GM19025 (cell line): ENCODE measurements at regions not wholly inside any gene's neighbourhood (a gene's known extent, or its start where the extent isn't known, plus 50 kb on each side); places are given as distances from the start of the nearest gene placed in this dataset.

Experiments
- ATAC-seq: cut with Tn5 transposase; IDR thresholded peaks from one replicate; pipeline ENCODE4 v1.9.1; 2021; ENCODE audit warnings: mild to moderate bottlenecking, low read depth, moderate library complexity; ENCODE audit not compliant: unreplicated experiment

DNA sequence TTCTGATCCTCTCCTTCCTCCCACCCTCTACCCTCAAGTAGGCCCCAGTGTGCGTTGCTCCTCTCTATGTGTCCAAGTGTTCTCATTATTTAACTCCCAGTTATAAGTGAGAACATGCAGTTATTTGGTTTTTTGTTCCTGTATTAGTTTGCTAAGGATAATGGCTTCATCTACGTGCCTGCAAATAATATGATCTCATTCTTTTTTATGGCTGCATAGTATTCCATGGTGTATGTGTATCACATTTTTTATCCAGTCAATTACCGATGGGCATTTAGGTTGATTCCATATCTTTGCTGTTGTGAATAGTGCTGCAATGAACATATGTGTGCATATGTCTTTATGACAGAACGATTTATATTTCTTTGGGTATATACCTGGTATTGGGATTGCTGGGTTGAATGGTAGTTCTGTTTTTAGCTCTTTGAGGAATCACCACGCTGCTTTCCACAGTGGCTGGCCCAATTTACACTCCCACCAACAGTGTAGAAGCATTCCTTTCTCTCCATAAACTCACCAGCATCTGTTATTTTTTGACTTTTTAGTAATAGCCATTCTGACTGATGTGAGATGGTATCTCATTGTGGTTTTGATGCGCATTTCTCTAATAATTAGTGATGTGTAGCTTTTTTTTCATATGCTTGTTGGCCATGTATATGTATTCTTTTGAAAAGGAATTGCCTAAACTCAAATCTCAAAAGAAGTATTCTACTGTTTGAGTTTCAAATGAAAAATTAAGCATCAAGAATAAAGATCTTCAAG, 116.9 kb downstream of the ETS2 start:
- ATAC-seq: no peak

DNA sequence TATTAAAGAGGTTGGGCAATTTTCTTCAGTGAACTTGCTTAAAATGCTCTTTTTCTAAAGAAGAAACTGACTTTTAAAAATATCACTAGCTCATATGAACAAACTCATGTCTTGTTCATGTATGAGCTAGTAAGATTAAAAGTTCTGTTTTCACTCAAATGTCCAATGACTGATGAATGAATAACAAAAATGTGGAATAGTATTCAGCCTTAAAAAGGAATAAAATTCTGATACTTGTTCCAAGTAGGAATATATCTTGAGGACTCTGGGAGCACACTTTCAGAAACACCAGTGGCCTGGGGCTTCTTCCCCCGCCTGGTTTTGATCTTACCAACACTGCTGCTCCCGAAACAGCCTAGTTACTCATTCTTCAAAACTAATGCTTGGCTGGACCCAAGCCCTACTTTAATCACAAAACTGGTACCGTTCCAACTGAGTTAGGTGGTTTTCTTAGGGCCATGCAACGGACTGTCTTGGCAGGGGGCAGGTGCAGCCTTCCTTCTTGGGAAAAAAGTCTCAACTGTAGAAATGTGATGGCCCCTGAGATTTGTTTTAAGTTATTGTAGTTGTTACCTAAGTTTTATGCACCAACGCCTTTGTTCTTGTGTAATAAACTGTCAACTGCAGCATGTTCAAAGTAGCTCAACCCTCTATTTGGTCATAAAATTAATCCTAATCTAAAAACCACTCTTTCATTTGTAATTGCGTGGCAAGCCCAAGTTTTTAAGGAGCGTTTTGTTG, 116.0 kb downstream of the ETS2 start:
- no peak for ATAC-seq

DNA sequence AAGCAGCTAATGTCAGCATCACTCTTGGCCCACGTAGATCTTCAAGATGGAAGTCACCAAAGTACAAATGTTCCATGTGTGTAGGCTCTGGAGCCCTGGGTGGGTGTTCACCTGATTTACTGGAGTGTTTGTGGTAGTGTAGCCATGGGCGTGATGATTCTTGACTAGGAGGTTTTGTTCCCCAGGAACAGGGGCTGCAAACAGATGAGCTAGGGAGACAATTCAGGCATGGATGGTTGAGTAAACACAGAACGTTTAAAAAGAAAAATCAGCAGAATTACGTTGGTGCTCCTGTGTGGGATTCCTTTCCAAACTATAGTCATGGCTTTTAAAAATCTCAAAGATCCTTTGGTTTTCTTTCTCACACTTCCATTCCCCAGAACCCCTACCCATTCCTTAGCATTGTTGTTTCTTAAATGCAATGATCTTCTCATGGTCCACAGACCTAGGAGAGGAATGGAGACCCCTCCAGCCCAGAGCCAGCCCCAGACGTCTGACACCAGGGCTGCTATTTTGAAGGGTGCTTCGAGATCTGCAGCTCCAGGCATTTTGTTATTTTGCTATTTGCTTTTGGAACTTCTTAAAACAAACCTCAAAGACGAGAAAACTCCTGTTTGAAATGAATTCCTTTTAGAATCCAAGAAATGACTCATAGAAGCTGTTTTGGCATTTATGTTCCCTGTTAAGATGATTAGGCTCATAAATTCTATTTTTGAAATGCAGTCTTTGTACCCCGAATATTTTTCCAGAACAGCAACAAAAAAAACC, 115.1 kb downstream of the ETS2 start:
- no peak for ATAC-seq

DNA sequence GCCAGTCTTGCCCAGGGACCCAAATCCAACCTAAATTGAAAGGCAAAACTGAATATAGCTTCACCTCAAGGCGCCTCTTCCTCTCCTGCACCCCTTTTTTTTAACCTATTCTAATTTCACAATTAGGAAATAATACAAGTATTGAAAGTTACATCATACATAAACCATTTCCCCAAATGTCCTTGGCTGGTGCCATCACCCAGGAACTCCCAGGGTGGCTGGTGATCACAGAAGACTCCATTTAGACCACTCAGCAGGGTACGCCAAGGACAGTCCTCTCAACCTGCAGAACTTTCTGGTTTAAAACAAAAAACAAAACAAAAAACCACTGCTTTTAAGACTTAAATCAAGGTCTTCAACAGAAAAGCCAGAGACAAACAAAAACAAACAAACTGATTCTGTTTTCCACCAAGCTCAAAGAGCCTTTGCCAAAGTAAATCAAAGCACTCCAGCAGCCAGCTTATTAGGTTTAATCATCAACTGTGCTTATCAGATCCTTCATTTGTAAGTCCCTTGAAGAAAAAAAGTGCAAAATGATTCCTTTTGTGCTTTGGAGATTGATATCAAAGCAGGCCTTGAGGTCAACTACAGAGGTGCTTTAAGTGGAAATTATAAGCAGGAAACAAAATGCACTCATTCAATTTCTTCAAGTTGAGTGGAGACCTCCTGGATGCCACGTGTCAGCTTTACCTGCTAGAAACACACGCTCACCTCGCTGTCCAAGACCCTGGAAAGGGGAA, 113.0 kb downstream of the ETS2 start:
- ATAC-seq: no peak

DNA sequence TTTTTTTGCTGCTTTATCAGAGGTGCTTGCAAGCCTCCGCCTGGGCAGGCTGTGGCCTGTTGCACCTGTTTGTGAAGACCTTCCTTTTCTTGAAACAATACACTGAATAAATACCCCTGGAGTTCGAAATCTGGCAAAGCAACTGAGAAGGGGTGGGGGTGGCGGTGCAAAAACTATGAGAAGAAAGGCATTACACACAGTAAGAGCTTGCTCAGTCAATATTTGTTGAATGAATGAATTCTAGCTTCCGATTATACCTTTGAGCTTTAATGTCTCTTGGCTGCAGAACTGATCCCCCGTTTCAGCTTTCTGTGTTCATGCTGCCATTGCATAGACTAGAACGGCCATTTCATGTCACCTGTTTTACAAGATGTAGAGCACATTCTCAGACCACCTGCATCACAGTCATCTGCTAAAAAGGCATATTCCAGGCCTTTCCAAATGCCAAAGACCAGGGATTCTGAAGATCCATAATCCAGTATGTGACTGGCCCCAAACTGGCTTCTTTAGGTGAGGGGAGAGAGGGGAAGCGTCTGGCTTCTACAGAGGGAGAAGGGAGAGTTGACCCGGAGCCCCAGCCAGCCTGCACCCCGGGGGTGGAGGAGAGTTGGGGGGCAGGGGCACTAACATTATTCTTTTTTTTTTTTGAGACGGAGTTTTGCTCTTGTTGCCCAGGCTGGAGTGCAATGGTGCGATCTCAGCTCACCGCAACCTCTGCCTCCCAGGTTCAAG, 111.5 kb downstream of the ETS2 start:
- ATAC-seq: no peak

DNA sequence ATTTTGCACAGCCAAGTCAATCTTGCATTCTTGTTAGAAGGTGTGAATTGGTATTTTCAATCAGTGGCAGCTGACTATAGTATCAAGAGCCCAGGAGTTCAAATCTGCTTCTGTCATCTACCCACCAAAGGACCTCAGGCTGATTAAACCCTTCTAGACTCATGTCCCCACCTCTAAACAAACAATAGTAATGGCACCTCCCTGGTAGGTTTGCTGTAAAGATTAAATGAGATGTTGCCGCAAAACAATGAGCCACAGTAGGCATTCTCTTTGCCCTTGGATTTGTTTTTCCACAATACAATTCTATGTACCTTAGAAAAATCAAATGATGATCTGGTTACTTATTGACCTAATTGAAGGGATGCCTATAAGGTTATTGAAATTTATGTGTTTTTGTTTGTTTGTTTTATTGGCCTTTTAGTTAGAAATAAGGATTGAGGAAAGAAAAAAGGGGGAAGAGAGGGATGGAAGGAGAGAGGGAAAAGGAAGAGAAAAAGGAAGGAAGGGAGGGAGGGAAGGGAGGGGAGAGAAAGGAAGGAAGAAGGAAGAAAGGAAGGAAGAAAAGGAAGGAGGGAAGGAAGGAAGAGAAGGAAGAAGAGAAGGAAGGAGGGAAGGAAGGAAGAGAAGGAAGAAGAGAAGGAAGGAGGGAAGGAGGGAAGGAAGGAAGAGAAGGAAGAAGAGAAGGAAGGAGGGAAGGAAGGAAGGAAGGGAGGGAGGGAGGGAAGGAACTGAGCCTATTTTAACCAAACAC, 110.7 kb downstream of the ETS2 start:
- no peak for ATAC-seq

DNA sequence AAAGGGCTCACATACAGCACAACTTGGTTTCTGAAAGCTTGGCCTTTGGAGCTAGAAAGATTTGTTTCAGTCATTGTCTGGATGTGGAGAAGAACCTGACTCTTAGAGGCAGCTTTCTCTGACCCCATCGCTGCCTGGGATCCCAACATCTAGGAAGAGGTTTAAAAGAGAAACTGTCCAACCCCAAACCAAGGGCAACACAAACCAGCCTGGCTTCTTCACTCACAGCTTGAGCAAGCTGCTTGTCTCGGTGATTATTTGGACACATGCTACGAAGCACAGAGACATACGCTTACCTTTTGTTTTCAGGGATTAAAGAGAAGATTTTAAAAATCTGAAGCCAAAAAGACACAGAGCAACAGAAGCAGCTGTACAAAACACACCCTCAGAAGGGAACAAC, 109.8 kb downstream of the ETS2 start:
- no peak for ATAC-seq

DNA sequence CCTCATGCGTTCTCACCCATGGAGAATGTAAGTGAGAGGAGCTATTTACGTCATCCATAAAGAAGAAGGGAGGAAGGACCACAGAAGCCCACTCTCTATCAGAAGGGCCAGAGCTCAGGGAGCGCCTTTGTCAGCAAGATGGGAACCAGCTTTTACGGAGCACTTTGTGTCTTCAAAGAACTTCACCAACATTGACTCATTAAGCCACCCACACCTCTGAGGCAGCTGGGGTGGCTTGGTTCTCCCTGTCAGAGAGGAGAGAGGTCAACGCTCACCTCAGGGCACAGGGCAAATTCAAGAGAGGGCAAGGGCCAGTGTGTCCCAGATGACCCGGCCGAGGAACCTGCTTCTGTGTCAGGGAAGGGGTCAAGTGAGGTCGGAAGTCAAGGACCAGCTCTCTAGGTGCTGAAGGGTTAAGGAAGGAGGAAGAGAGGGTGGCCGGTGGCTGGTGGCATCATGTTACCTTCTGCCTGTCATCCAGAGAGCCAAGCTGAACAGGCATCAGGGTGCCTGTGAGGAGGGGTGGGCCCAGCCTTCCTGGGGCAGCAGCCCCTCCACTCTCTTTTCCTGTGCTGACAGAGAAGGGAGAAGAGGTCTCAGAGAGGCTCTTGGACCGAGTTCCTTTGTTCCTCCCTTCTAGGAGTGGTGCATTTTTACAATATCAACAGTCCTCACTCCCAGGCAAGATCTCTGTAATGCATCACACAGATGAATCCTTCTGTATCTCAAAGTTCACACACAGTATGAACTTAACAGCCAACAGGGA, 109.0 kb downstream of the ETS2 start:
- ATAC-seq: no peak

DNA sequence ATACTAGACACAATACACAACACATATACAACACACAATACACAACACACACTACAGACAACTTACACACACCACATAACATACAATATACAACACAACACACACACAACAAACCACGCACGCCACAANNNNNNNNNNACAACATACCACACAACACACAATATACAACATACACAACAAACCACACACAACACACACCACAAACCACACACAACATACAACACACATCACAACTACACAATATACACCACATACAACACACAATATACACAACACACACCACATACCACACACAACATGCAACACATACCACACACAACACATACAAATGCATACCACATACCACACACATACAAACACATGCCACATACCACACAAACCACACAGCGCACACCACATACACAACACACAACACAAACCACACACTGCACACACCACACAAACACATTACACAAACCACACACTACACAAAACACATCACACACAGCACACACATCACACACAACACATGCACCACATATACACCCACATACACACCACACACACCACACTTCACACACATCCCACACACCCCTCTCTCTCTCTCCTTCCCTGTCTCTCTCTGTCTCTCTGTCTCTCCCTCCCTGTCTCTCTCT, 108.3 kb downstream of the ETS2 start:
- ATAC-seq: no peak

DNA sequence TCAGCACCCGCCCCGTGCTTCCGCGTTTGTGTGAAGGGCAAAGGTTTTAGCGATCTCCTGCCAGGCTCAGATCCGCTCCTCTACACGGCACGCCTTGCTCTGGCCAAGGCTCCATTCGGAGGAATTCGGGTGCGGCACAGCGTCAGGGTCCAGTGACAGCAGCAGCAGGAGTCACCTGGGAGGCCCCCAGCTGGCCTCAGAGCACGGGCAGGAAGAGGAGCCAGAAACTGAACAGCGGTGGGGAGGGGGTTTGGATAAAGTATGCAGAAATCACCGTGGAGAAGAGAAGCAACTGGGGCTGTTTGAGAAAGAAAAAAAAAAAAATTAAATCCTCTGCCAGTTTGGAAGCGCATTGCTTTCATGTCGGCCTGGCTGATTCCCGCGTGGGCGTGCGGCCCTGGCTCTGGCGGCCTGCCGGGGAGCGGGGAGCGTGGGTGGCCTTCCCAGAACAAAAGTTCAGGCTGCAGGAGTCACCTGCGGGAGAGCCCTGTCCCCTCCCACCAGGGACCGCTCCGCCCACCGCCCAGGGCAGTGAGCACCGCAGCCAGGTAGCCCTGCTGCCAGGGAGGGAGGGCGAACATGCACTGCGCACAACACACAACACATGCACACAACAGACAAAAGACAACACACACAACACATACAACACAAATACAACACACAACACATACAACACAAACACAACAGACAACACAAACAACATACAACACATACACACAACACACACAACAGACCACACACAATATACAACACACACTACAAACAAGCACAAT, 107.6 kb downstream of the ETS2 start:
- no peak for ATAC-seq

DNA sequence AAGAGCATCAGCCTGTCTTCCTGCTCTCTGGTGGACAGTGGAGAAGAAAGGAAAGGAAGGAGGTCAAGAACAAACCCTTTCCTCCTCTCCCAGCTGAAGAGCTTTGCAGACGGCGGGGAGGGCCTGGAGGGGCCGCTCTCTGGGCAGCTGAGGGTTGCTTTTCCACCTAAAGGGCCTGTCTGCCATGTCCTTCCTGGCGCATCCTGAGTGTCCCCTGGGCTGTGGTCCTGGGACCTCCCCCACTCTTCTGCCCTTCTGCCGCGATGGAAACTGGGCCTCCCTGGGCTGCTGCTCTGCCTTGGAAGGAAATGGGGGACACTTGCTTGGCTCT, 107.0 kb downstream of the ETS2 start:
- no peak for ATAC-seq

DNA sequence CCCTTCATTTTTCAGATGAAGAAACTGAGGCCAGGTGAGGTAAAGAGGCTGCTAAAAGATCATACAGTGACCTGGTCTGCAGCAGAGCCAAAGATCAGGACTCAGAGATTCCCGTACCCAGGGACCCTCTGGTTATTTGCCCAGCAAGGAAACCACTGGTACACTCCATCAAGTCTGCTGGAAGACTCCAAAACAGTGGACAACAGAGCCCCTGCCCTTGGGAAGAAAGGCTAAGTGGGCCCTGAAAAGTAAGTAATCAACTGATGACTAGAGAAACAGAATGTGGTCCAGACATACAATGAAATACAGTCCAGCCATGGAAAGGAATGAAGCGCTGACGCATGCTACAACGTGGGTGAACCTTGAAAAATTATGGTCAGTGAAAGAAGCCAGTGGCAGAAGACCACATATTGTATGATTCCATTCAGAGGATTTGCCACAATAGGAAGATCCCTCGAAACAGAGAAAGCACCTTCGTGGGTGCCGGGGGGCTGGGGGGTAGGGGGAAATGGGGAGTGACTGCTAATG, 106.4 kb downstream of the ETS2 start:
- no peak for ATAC-seq

DNA sequence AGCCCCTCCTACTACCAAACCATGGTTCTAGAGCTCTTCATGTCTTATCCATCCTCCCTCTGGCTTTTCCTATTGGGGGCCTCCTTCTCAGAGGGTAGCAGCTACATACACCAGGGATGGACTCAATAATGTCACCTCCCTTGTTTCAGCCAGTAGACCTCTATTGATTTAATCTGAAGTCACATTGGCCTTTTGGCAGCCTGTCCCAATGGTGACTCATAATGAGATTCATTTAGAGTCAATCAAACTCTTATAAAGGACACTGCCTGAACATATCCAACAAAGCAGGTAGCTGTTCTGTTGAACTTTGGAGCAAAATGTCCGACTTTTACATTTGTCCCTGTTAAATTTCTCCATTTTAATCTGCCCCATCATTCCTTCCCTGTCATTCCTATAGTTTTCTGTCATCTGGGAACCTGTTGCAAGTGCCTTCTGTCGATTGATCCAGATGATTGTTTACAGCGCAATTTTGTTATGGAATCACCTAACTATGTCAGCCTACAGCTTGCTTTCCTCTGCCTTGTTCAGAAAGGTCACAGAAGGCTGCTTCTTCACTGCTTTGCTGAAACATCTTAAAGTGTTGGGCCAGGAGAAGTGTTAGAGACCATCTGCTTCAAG, 105.9 kb downstream of the ETS2 start:
- ATAC-seq: no peak

DNA sequence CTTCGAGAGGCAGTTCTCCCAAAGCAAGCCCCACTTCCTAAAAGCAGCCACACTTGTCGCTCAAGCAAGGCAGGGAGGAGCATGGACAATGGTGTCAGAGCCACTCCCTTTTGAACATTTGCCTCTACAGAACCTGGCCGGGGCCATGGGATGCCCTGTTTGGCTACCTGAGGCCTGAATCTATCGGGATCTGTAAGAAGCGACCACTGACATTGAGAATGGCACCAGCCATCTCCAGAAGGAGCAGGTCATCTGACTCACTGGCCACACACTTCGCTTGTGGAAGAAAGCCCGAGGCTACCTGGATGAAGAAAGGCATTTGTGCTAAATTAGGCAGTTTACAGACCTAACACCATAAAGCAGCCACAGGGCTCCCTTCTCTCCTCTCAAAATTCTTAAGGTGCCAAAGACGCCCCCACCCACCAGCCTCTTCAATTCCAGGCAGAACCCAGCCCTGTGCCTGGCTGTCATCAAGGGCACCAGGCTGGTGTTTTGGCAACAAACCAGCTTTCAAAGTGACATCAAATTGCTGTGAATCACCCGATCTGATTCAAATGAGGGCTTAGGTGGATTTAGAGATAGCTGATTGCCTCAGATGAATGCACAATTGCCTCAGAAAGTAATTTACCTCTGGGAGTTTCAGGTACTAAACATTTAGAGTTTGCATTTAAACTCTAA, 104.8 kb downstream of the ETS2 start:
- ATAC-seq: no peak

DNA sequence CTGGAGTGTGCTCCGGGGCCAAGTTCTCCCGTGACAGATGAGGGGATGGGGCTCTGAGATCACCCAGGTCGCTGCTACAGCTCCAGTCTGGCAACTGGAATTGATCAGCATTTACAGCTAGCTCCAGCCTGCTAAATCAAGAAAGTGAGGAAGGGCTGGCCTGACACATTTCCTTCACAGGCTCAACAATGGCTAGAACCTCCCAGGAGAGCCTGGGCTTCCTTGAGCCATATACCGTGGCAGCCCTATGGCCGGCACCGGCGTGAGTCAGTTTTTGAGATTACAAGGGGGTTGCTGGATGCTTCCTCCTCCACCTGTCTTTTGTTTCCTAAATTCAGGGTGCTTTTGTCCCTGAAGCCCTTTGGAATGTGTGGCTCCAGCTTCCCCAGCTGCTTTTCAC, 104.2 kb downstream of the ETS2 start:
- ATAC-seq: no peak

DNA sequence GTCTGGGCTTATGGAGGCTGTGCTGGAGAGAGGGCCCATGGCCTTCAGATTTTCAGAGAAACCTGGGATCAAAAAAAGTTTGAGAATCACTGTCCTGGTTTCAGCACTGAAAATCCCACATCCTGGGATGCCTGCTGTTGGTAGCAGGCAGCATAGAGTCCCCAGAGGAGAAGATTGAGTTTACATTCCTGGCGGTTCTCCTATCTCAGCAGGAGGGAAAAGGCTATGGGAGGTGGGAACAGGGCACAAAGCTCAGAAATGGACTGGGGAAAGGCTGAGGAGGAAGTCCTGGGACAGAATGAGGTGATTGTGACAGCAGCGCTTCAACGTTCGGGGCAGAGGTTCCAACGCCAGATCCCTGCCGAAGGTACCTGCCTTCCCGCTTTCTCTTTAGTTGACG, 103.4 kb downstream of the ETS2 start:
- ATAC-seq: no peak
